ENCODE measurements at regions not wholly inside any gene's neighbourhood (a gene's known extent, or its start where the extent isn't known, plus 50 kb on each side); places are given as distances from the start of the nearest gene placed in this dataset.
"Not testable (repeated sequence)": the region's sequence is repeated elsewhere in the genome, so short reads cannot be mapped to it uniquely, and the experiment has no call there.

DNA sequence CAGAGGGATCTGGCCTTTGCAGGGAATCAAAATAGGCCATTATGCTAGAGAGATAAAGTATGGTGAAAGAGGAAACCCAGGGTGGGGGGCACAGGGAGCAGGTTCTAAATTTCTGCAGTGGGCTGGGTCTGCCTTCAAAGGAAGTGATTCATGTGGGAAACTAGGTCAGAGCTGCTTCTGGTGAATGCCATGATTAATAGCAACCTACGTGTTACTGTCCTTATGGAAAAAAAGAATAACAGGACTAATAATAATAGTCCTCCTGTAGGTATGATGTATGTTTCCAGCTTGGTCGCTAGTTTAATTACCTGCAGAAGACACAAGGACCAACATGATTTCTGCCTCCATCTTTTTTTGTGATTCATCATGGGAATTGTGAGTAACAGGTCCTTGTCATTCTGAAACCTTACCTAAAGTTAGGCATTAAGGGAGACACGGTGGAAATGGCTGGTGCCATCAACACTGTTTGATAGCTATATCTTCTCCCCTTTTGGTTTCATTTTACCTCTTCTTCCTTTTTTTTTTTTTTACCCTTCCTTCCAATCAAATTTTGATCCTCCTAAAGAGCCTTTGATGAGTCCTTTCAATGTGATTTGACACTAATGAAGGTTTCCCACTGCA lies 180.4 kb downstream of the CPEB2 start:
- no peaks in the 10 kb centered on the region for H3K36me3 ChIP-seq (ENCODE audit: control insufficient read depth, insufficient read depth, low read length)
- DNase-seq, result no peak
- H3K9me3 ChIP-seq (ENCODE audit: control insufficient read depth, low read length), result no peaks in the 10 kb centered on the region
- H3K4me1 ChIP-seq (ENCODE audit: control insufficient read depth, insufficient read depth, low read length, poor library complexity, severe bottlenecking), result no peaks in the 10 kb centered on the region
- no peak overlapping the region for H3K27ac ChIP-seq (ENCODE audit: insufficient read depth, low read length, poor library complexity, severe bottlenecking)
- no peaks in the 10 kb centered on the region for H3K27me3 ChIP-seq (replicated peaks; ENCODE audit: control insufficient read depth, insufficient read depth, low read length, poor library complexity, severe bottlenecking)
- H3K4me3 ChIP-seq (ENCODE audit: insufficient read depth, low read depth, low read length, poor library complexity, severe bottlenecking), result no peak overlapping the region

DNA sequence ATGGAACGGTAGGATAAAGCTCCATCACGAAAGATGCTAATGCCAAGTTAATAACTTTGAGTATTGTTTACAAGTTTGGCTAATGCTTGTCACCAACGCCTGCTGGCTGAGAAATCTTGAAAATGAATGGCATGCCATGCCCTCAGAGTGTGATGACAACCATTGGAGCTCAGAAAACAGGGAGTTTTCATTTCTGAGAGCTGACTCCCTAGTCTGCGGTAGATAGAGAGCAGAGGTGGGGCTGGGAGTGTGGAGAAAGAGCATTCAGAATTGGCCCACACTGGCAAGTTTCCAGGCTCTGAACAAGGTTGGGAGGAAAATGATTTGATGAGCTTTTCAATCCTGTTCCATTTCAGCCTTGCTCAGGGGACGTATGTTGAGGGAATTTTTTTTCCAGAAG lies 183.9 kb downstream of the CPEB2 start:
- Histone ChIP-seq H3K27ac (ENCODE audit: insufficient read depth, low read length, poor library complexity, severe bottlenecking) (no peak overlapping the region), H3K27me3 (replicated peaks; ENCODE audit: control insufficient read depth, insufficient read depth, low read length, poor library complexity, severe bottlenecking) (no peaks in the 10 kb centered on the region), H3K4me3 (ENCODE audit: insufficient read depth, low read depth, low read length, poor library complexity, severe bottlenecking) (no peak overlapping the region), H3K4me1 (ENCODE audit: control insufficient read depth, insufficient read depth, low read length, poor library complexity, severe bottlenecking) (no peaks in the 10 kb centered on the region), H3K36me3 (ENCODE audit: control insufficient read depth, insufficient read depth, low read length) (no peaks in the 10 kb centered on the region), H3K9me3 (ENCODE audit: control insufficient read depth, low read length) (no peaks in the 10 kb centered on the region)
- no peak for DNase-seq

DNA sequence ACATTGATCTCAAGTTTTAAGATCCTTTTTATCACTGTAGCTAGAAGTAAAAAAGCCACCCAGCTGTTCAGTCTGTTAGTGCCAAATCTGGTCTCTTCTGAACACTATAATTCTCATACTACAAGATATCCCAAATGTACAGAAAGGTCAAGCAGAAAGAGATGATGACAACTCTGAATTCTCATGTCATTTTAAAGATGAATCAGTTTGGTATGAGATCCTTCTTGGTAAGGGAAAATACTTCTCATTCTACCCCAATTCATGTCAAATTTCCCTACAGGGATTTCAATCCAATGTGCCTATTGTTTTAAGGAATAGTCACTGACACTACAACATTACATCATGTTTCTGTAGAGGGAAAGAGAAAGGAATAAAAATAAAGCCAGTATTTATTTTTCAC lies 184.5 kb downstream of the CPEB2 start:
- Histone ChIP-seq H3K36me3 (ENCODE audit: control insufficient read depth, insufficient read depth, low read length) (no peaks in the 10 kb centered on the region), H3K9me3 (ENCODE audit: control insufficient read depth, low read length) (no peaks in the 10 kb centered on the region), H3K27me3 (replicated peaks; ENCODE audit: control insufficient read depth, insufficient read depth, low read length, poor library complexity, severe bottlenecking) (no peaks in the 10 kb centered on the region), H3K4me1 (ENCODE audit: control insufficient read depth, insufficient read depth, low read length, poor library complexity, severe bottlenecking) (no peaks in the 10 kb centered on the region), H3K27ac (ENCODE audit: insufficient read depth, low read length, poor library complexity, severe bottlenecking) (no peak overlapping the region), H3K4me3 (ENCODE audit: insufficient read depth, low read depth, low read length, poor library complexity, severe bottlenecking) (no peak overlapping the region)
- no peak for DNase-seq

DNA sequence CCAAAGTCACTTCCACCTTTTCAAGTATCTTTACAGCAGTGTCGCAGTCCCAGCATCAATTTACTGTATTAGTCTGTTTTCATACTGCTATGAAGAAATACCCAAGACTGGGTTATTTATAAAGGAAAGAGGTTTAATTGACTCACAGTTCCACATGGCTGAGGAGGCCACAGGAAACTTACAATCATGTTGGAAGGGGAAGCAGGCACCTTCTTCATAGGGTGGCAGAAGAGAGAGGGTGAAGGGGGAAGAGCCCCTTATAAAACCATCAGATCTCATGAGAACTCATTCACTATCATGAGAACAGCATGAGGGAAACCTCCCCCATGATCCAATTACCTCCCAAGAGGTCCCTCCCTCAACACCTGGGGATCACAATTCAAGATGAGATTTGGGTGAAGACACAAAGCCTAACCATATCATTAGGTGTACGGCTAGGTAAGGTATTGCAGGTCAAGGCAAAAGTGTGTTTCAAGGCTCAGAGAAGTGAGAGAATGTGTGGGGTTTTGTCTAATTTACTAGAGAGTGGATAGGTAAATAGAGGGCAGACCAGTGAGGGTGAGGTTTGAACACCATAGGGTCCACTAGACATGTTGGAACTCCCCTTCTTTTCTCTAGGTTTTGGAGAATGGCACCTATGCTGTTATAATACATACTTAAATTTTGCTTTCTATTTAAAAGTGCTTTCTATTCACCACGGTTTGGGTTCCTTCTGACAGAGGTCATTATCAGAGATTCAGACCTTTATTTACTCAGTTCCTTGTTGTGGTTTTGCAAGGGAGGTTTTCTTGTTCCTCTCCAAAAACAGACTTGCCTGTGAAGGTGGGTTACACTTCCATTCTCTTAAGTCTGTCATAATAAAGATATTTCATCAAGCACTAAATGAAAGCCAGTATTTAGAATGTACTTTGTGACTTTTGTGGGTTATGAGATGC lies 186.6 kb downstream of the CPEB2 start:
- Histone ChIP-seq H3K27me3 (replicated peaks; ENCODE audit: control insufficient read depth, insufficient read depth, low read length, poor library complexity, severe bottlenecking) (no peaks in the 10 kb centered on the region), H3K27ac (ENCODE audit: insufficient read depth, low read length, poor library complexity, severe bottlenecking) (no peak overlapping the region), H3K4me1 (ENCODE audit: control insufficient read depth, insufficient read depth, low read length, poor library complexity, severe bottlenecking) (no peaks in the 10 kb centered on the region), H3K4me3 (ENCODE audit: insufficient read depth, low read depth, low read length, poor library complexity, severe bottlenecking) (no peak overlapping the region), H3K36me3 (ENCODE audit: control insufficient read depth, insufficient read depth, low read length) (no peaks in the 10 kb centered on the region), H3K9me3 (ENCODE audit: control insufficient read depth, low read length) (no peaks in the 10 kb centered on the region)
- DNase-seq, result no peak

DNA sequence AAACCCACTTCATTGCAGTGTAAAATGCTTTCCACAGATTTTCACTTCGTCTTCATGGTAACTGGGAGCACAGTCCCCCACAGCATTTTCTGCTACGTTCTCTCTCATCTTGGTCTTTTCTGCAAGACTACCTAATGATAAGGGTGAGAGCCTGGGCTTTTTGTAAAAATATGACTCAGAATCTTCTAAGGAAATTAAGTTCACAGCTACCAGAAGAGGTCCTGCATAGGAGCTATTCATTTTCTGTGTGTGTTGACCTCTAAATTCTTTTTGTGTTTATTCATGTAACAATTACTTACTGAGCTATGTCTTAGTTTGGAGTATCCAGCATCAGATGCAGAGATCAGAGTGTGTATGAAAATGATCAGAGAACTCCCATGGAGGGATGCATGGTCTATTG lies 192.2 kb downstream of the CPEB2 start:
- Histone ChIP-seq H3K4me3 (ENCODE audit: insufficient read depth, low read depth, low read length, poor library complexity, severe bottlenecking) (no peak overlapping the region), H3K27ac (ENCODE audit: insufficient read depth, low read length, poor library complexity, severe bottlenecking) (no peak overlapping the region), H3K36me3 (ENCODE audit: control insufficient read depth, insufficient read depth, low read length) (no peaks in the 10 kb centered on the region), H3K4me1 (ENCODE audit: control insufficient read depth, insufficient read depth, low read length, poor library complexity, severe bottlenecking) (no peaks in the 10 kb centered on the region), H3K9me3 (ENCODE audit: control insufficient read depth, low read length) (no peaks in the 10 kb centered on the region), H3K27me3 (replicated peaks; ENCODE audit: control insufficient read depth, insufficient read depth, low read length, poor library complexity, severe bottlenecking) (no peaks in the 10 kb centered on the region)
- no peak for DNase-seq

DNA sequence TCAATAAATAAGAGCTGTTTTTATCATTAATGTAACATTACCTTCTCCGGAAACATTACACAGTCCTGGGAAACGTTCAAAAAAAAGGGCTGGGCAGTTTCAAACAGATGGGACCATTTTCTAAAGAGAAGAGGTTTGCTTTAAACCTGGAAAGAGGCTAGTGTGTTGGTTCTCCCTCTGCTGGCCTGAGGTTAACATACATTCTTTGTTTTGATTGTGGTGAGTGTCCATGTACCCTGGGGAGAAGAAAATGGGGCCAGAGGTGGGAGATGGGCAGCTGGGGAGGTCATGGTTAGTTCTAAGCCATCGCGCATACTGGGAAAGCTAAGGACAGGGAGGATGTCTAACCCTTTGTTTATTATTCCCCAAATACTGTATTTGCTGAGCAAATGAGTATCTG lies 194.7 kb downstream of the CPEB2 start:
- H3K9me3 ChIP-seq (ENCODE audit: control insufficient read depth, low read length), result no peaks in the 10 kb centered on the region
- no peaks in the 10 kb centered on the region for H3K36me3 ChIP-seq (ENCODE audit: control insufficient read depth, insufficient read depth, low read length)
- no peak for DNase-seq
- H3K4me3 ChIP-seq (ENCODE audit: insufficient read depth, low read depth, low read length, poor library complexity, severe bottlenecking), result no peak overlapping the region
- H3K27me3 ChIP-seq (replicated peaks; ENCODE audit: control insufficient read depth, insufficient read depth, low read length, poor library complexity, severe bottlenecking), result no peaks in the 10 kb centered on the region
- no peaks in the 10 kb centered on the region for H3K4me1 ChIP-seq (ENCODE audit: control insufficient read depth, insufficient read depth, low read length, poor library complexity, severe bottlenecking)
- H3K27ac ChIP-seq (ENCODE audit: insufficient read depth, low read length, poor library complexity, severe bottlenecking), result no peak overlapping the region

DNA sequence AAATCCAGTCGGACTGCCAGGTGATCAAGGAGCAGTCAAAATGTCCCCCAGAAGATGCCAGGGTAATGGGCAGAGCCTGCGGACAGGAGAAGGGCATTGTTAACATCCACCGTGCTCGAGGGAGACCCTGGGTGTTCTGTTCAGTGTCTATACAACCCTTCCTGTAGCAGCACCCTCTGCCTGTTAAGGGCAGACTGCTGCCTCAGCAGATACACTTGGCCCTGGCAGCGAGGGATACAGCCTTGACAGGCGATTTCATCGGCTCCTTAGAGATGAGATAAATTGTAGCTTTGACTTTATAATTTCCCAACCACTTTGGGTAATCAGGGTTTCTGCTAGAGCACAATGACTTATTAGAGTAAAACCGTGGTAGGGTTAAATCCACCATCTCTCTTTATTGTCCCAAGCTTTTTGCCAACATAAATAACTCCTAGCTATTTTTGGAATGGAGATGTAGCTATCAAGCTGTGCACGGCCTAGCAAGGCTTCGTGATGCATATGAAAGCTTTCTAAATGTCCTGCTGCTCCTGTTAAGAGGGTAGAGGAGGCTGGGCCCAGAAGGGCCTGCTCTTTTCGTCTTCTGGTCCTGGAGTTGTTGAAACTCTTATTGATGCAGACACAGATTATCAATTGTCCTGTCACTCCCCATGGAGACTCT lies 195.9 kb downstream of the CPEB2 start:
- Histone ChIP-seq H3K4me1 (ENCODE audit: control insufficient read depth, insufficient read depth, low read length, poor library complexity, severe bottlenecking) (no peaks in the 10 kb centered on the region), H3K27me3 (replicated peaks; ENCODE audit: control insufficient read depth, insufficient read depth, low read length, poor library complexity, severe bottlenecking) (no peaks in the 10 kb centered on the region), H3K4me3 (ENCODE audit: insufficient read depth, low read depth, low read length, poor library complexity, severe bottlenecking) (no peak overlapping the region), H3K27ac (ENCODE audit: insufficient read depth, low read length, poor library complexity, severe bottlenecking) (no peak overlapping the region), H3K36me3 (ENCODE audit: control insufficient read depth, insufficient read depth, low read length) (no peaks in the 10 kb centered on the region), H3K9me3 (ENCODE audit: control insufficient read depth, low read length) (no peaks in the 10 kb centered on the region)
- no peak for DNase-seq

DNA sequence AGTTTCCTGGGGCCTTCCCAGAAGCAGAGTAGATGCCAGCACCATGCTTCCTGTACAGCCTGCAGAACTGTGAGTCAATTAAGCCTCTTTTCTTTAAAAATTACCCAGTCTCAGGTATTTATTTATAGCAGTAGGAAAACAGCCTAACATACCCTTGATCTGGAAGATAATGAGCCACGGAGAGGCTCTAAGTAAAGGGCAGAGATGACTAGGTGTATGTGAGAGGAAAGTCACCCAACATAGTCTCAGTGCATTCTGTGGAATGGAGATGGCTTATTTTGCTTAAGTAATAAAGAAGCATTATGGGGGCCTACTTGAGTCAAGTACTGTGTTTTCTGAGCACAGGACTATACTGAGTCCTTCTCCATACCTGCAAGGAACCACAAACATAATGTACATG lies 199.5 kb downstream of the CPEB2 start:
- Histone ChIP-seq H3K36me3 (ENCODE audit: control insufficient read depth, insufficient read depth, low read length) (no peaks in the 10 kb centered on the region), H3K4me3 (ENCODE audit: insufficient read depth, low read depth, low read length, poor library complexity, severe bottlenecking) (no peak overlapping the region), H3K4me1 (ENCODE audit: control insufficient read depth, insufficient read depth, low read length, poor library complexity, severe bottlenecking) (no peaks in the 10 kb centered on the region), H3K27ac (ENCODE audit: insufficient read depth, low read length, poor library complexity, severe bottlenecking) (no peak overlapping the region), H3K9me3 (ENCODE audit: control insufficient read depth, low read length) (no peaks in the 10 kb centered on the region), H3K27me3 (replicated peaks; ENCODE audit: control insufficient read depth, insufficient read depth, low read length, poor library complexity, severe bottlenecking) (no peaks in the 10 kb centered on the region)
- DNase-seq, result no peak

DNA sequence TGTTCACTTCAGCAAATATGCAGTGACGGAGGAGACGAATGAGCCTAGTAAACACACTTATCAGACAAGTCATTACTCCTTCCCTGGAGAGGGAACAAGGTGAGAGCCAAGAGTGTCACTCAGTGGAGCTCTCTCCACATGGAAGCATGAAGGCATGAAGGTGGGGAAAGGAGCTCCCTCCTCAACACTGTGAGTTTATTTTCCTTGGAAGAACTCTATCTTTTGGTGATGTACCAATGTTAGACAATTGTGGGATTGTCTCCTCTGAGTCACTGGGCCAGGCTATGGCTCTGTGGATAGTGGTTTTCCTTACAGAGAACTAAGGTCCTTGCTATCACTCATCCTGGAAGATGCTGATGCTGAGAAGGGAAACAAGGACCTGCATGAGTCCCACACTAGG lies 200.2 kb downstream of the CPEB2 start:
- H3K27ac ChIP-seq (ENCODE audit: insufficient read depth, low read length, poor library complexity, severe bottlenecking), result no peak overlapping the region

DNA sequence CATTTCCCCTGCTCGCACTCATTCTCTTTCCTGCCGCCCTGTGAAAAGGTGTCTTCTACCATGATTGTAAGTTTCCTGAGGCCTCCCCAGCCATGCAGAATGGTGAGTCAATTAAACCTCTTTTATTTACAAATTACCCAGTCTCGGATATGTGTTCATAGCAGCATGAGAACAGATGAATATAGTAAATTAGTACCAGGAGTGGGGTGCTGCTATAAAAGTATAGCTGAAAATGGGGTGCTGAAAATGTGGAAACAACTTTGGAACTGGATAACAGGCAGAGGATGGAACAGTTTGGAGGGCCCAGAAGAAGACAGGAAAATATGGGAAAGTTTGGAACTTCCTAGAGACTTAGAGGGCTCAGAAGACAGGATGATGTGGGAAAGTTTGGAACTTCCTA lies 204.2 kb downstream of the CPEB2 start:
- not testable (repeated sequence) for H3K27ac ChIP-seq (ENCODE audit: insufficient read depth, low read length, poor library complexity, severe bottlenecking); H3K36me3 ChIP-seq (ENCODE audit: control insufficient read depth, insufficient read depth, low read length); H3K4me3 ChIP-seq (ENCODE audit: insufficient read depth, low read depth, low read length, poor library complexity, severe bottlenecking); DNase-seq; H3K9me3 ChIP-seq (ENCODE audit: control insufficient read depth, low read length); H3K27me3 ChIP-seq (replicated peaks; ENCODE audit: control insufficient read depth, insufficient read depth, low read length, poor library complexity, severe bottlenecking); H3K4me1 ChIP-seq (ENCODE audit: control insufficient read depth, insufficient read depth, low read length, poor library complexity, severe bottlenecking)

More for the DNA sequence above, 200.2 kb downstream of the CPEB2 start:
- Histone ChIP-seq H3K9me3 (ENCODE audit: control insufficient read depth, low read length) (no peaks in the 10 kb centered on the region), H3K27me3 (replicated peaks; ENCODE audit: control insufficient read depth, insufficient read depth, low read length, poor library complexity, severe bottlenecking) (no peaks in the 10 kb centered on the region), H3K4me1 (ENCODE audit: control insufficient read depth, insufficient read depth, low read length, poor library complexity, severe bottlenecking) (no peaks in the 10 kb centered on the region), H3K36me3 (ENCODE audit: control insufficient read depth, insufficient read depth, low read length) (no peaks in the 10 kb centered on the region), H3K4me3 (ENCODE audit: insufficient read depth, low read depth, low read length, poor library complexity, severe bottlenecking) (no peak overlapping the region)
- no peak for DNase-seq

Data from effector memory CD4-positive, alpha-beta T cell (primary cell).